Skeletal muscle satellite cell (primary cell): ENCODE measurements at regions not wholly inside any gene's neighbourhood (a gene's known extent, or its start where the extent isn't known, plus 50 kb on each side); places are given as distances from the start of the nearest gene placed in this dataset.
"Not testable (repeated sequence)": the region's sequence is repeated elsewhere in the genome, so short reads cannot be mapped to it uniquely, and the experiment has no call there.

ENCODE experiments used
- H3K27me3 ChIP-seq: 2 replicates; pipeline ENCODE4 v1.7.0; 2013; ENCODE audit warnings: low read length; ENCODE audit not compliant: control insufficient read depth, insufficient read depth
- H3K36me3 ChIP-seq: 2 replicates; pipeline ENCODE4 v1.7.0; 2013; ENCODE audit warnings: mild to moderate bottlenecking, control low read depth, low read length; ENCODE audit not compliant: insufficient read depth
- H3K4me1 ChIP-seq: 2 replicates; pipeline ENCODE4 v1.7.0; 2013; ENCODE audit warnings: low read length; ENCODE audit not compliant: control insufficient read depth, insufficient read depth
- H3K4me2 ChIP-seq: 2 replicates; pipeline ENCODE4 v1.7.0; 2013; ENCODE audit warnings: mild to moderate bottlenecking, low read length
- H3K4me3 ChIP-seq: 2 replicates; pipeline ENCODE4 v1.7.0; 2013; ENCODE audit warnings: low read length
- H3K9ac ChIP-seq: 2 replicates; pipeline ENCODE4 v1.7.0; 2013; ENCODE audit warnings: mild to moderate bottlenecking, low read depth, low read length, moderate library complexity
- H3K9me3 ChIP-seq: replicated peaks from 2 replicates; pipeline ENCODE4 v1.7.0; 2013; ENCODE audit warnings: mild to moderate bottlenecking, control low read depth, low read length

GRCh38 chr14:106766145-106766544 lies 1239.8 kb downstream of the TMEM121 start:
- Histone ChIP-seq H3K4me1 (no peaks in the 10 kb centered on the region), H3K9ac (no peak overlapping the region), H3K36me3 (no peaks in the 10 kb centered on the region), H3K4me2 (no peak overlapping the region), H3K9me3 (no peaks in the 10 kb centered on the region), H3K4me3 (no peak overlapping the region), H3K27me3 (no peaks in the 10 kb centered on the region)

GRCh38 chr14:106766551-106767277 lies 1240.3 kb downstream of the TMEM121 start:
- not testable (repeated sequence) for H3K4me3 ChIP-seq, H3K36me3 ChIP-seq, H3K9ac ChIP-seq, H3K9me3 ChIP-seq, H3K4me2 ChIP-seq, H3K27me3 ChIP-seq, H3K4me1 ChIP-seq

DNA sequence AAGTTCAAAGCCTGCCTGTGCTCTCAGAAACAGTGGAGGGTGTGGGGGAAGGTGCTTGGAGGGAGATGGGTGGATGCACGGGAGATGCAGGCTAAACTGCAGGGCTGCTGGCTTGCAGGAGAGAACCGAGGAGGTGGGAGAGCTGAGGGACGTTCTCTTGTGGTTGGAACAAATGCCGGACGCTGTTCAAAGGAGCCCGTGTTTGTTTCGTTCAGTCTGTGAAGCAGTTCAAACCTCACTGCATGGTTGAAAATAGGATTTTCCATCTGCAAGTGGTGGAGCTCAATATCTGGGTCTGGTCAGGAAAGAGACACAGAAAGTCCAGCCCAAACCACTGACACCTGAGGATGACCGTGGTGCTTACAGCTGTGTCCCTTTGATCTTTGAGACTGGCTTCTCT lies 1241.8 kb downstream of the TMEM121 start:
- H3K4me2 ChIP-seq, H3K4me1 ChIP-seq, H3K9ac ChIP-seq, H3K27me3 ChIP-seq, H3K9me3 ChIP-seq, H3K36me3 ChIP-seq, H3K4me3 ChIP-seq: not testable (repeated sequence)

DNA sequence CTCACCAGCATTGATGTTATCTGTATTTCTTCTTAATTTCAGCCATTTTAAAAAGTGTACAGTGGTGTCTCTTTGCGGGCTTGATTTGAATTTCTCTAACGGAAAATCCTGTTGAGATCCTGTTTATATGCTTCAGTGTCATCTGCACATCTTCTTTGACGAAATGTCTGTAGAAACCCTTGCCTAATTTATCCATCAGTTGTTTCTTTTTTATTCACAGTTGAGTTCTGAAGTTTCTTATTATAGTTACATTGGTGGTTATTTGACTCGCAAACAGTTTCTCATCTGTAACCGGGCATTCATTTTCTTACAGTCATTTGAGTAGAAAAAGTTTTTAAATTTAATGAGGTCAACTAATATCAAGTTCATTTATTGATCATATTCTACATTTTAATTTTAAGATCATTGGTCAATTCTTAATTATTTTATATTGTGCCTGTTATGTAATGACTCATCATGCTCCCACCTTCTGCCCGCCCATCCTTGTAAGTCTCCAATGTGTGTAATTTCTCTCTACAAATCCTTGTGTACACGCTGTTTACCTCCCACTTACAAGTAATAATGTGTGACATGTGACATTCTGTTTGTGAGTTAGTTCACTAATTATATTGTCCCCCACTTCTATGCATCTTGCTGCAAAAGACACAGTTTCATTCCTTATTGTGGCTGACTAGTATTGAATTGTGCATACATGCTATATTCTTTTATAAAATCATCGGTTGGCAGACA lies 1242.8 kb downstream of the TMEM121 start:
- H3K27me3 ChIP-seq, H3K9ac ChIP-seq, H3K36me3 ChIP-seq, H3K4me3 ChIP-seq, H3K4me2 ChIP-seq, H3K4me1 ChIP-seq, H3K9me3 ChIP-seq: not testable (repeated sequence)

GRCh38 chr14:106770158-106770672 lies 1243.8 kb downstream of the TMEM121 start:
- not testable (repeated sequence) for H3K36me3 ChIP-seq, H3K4me1 ChIP-seq, H3K27me3 ChIP-seq, H3K4me2 ChIP-seq, H3K9me3 ChIP-seq, H3K9ac ChIP-seq, H3K4me3 ChIP-seq

- H3K9ac ChIP-seq, H3K4me2 ChIP-seq, H3K4me1 ChIP-seq, H3K4me3 ChIP-seq, H3K36me3 ChIP-seq, H3K9me3 ChIP-seq, H3K27me3 ChIP-seq: not testable (repeated sequence)
These were observed 1248.6 kb downstream of the TMEM121 start for GRCh38 chr14:106774889-106775480.

DNA sequence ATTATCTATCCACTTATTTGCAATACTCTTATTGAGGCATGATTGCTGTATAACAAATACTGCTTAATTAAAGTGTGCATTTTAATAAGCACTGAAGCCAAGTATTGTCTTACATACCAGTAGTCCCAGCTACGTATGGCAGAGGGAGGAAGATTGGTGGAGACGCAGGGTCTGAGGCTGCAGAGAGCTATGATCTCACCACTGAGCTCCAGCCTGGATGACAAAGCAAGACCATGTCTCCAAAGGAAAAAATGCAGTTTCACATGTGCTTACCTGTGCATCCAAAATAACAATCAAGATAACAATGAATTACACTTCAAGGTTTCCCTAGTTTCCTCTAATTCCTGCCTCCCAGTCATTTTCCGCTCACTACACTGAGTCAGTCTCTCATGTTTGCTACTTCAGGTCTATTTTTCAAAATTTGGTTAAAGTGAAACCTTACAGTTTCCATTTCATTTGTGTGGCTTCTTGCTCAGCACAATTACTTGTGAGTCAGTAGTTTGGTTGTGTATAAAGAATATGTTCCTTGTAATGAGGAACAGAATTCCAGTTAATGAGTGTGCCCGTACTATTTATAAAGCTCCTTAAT lies 1250.1 kb downstream of the TMEM121 start:
- H3K4me1 ChIP-seq: no peaks in the 10 kb centered on the region
- no peak overlapping the region for H3K4me2 ChIP-seq
- no peaks in the 10 kb centered on the region for H3K36me3 ChIP-seq
- no peaks in the 10 kb centered on the region for H3K27me3 ChIP-seq
- H3K4me3 ChIP-seq: no peak overlapping the region
- H3K9me3 ChIP-seq: no peaks in the 10 kb centered on the region
- H3K9ac ChIP-seq: no peak overlapping the region

GRCh38 chr14:106778986-106779385 lies 1252.6 kb downstream of the TMEM121 start:
- H3K27me3 ChIP-seq: no peaks in the 10 kb centered on the region
- no peak overlapping the region for H3K4me3 ChIP-seq
- H3K36me3 ChIP-seq: no peaks in the 10 kb centered on the region
- H3K4me2 ChIP-seq: no peak overlapping the region
- no peak overlapping the region for H3K9ac ChIP-seq
- no peaks in the 10 kb centered on the region for H3K4me1 ChIP-seq
- H3K9me3 ChIP-seq: peaks cover 3% of the 10 kb centered on the region

GRCh38 chr14:106786697-106787096 lies 1260.3 kb downstream of the TMEM121 start:
- Histone ChIP-seq H3K27me3 (no peaks in the 10 kb centered on the region), H3K4me2 (no peak overlapping the region), H3K4me3 (no peak overlapping the region), H3K9ac (no peak overlapping the region), H3K36me3 (no peaks in the 10 kb centered on the region), H3K4me1 (no peaks in the 10 kb centered on the region), H3K9me3 (peaks cover 12% of the 10 kb centered on the region)

- no peaks in the 10 kb centered on the region for H3K4me1 ChIP-seq
- no peaks in the 10 kb centered on the region for H3K36me3 ChIP-seq
- no peak overlapping the region for H3K9ac ChIP-seq
- no peak overlapping the region for H3K4me3 ChIP-seq
- H3K27me3 ChIP-seq: no peaks in the 10 kb centered on the region
- H3K9me3 ChIP-seq: peaks cover 9% of the 10 kb centered on the region
- H3K4me2 ChIP-seq: no peak overlapping the region
These were observed 1261.2 kb downstream of the TMEM121 start for GRCh38 chr14:106787626-106788025.

DNA sequence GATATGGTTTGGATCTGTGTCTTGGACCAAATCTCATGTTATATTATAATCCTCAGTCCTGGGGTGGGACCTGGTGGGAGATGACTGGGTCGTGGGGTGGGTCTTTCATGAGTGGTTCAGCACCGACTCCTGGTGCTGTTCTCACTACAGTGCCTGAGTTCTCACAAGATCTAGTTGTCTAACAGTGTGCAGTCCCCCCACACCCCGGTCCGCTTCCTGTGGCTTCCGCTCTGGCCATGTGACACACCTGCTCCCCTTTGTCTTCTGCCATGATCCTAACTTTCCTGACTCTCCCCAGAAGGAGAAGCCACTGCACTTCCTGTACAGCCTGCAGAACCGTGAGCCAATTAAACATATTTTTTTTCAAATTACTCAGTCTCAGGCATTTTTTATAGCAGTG lies 1262.2 kb downstream of the TMEM121 start:
- no peaks in the 10 kb centered on the region for H3K4me1 ChIP-seq
- H3K9ac ChIP-seq: no peak overlapping the region
- H3K4me2 ChIP-seq: no peak overlapping the region
- H3K9me3 ChIP-seq: peaks cover 9% of the 10 kb centered on the region
- H3K27me3 ChIP-seq: no peaks in the 10 kb centered on the region
- no peaks in the 10 kb centered on the region for H3K36me3 ChIP-seq
- H3K4me3 ChIP-seq: no peak overlapping the region
